Transverse colon (tissue), 4 donors: ENCODE measurements at regions not wholly inside any gene's neighbourhood (a gene's known extent, or its start where the extent isn't known, plus 50 kb on each side); places are given as distances from the start of the nearest gene placed in this dataset.

ENCODE experiments used
- DNase-seq: peaks from one replicate; pipeline ENCODE4 v3.0.0-alpha.2; 2019
- H3K27ac ChIP-seq, 4 donors: fragments of 200-600 bp; sonication (generic); 2 replicates each; pipeline ENCODE4 v1.5.1; 2016 to 2018; ENCODE audit warnings: inconsistent platforms in 4 of 4
- H3K27me3 ChIP-seq: fragments of 200-600 bp; sonication (generic); 2 replicates; pipeline ENCODE4 v1.5.1; 2017; ENCODE audit warnings: inconsistent platforms
- H3K36me3 ChIP-seq, 4 donors: fragments of 200-600 bp; sonication (generic); 2 replicates each; pipeline ENCODE4 v1.5.1; 2017 to 2019; ENCODE audit warnings: inconsistent platforms in 4 of 4
- H3K4me1 ChIP-seq, 4 donors: fragments of 200-600 bp; sonication (generic); 2 replicates each; pipeline ENCODE4 v1.5.1; 2017 to 2020; ENCODE audit warnings: inconsistent platforms in 4 of 4
- H3K4me3 ChIP-seq, 4 donors: fragments of 200-600 bp; sonication (generic); 1 replicate in 1 of 4; 2 replicates in 3 of 4; pipeline versions ENCODE4 v1.5.1 to v1.6.1; 2017 to 2019; ENCODE audit warnings: inconsistent platforms in 4 of 4
- H3K9me3 ChIP-seq, 2 donors: fragments of 200-600 bp; sonication (generic); 2 replicates each; pipeline ENCODE4 v1.5.1; 2017 to 2019; ENCODE audit warnings: inconsistent platforms in 2 of 2
- CTCF ChIP-seq, 5 experiments: fragments of 200-600 bp in 3 of 5; fragments of 450-650 bp in 2 of 5; sonication (generic) in 3 of 5; IDR thresholded peaks; 1 replicate in 2 of 5; 2 replicates in 3 of 5; pipeline ENCODE4 v1.5.1; 2016 to 2017; ENCODE audit warnings: antibody characterized with exemption in 5 of 5, inconsistent platforms in 3 of 5, mild to moderate bottlenecking in 2 of 5, moderate library complexity in 1 of 5
- EP300 ChIP-seq: sonication (generic); formaldehyde crosslinking; IDR thresholded peaks from one replicate; pipeline ENCODE4 v1.6.1; 2017; ENCODE audit warnings: antibody characterized with exemption, low read depth
- POLR2A ChIP-seq: fragments of 450-650 bp; IDR thresholded peaks from one replicate; pipeline ENCODE4 v1.6.1; 2016; ENCODE audit warnings: antibody characterized with exemption, mild to moderate bottlenecking, moderate library complexity
- POLR2AphosphoS5 ChIP-seq, 3 donors: sonication (generic); formaldehyde crosslinking; IDR thresholded peaks; one replicate each; pipeline ENCODE4 v1.6.1; 2016; ENCODE audit warnings: antibody characterized with exemption in 3 of 3
- WGBS, 2 donors: methylation state at CpG; one replicate each; pipeline ENCODE4 v1.1.5; 2018; ENCODE audit warnings: low coverage in 1 of 2; 5-methylcytosine and 5-hydroxymethylcytosine counted together
- in situ Hi-C, 4 donors: fragments of 200-750 bp; cut with MboI; loops; one replicate each; pipeline versions ENCODE4 v1.15.0 to v1.15.1; 2017; ENCODE audit warnings: low sequenced_read_pairs in 3 of 4, low pct_ligation_motif_present in 1 of 4, low pct_unique_long_range_greater_than_20kb in 1 of 4
- intact Hi-C: fragments of 100-400 bp; cut with DNase I; formaldehyde crosslinking; loops from one replicate; pipeline ENCODE4 v1.15.1; 2023; ENCODE audit warnings: low total_unique reads

- TF ChIP-seq EP300 (no peak), CTCF (IDR thresholded peaks at IDR 0.05) (no peak), POLR2AphosphoS5 (IDR thresholded peaks at IDR 0.05) (no peak), POLR2A (no peak)
- WGBS, 2 donors: 14 to 58% methylated on average over 1 to 6 of the region's 6 CpGs
- no peak for DNase-seq
- no peaks in the 10 kb centered on the region for H3K4me1 ChIP-seq
- H3K27me3 ChIP-seq: no peaks in the 10 kb centered on the region
- H3K9me3 ChIP-seq: no peaks in the 10 kb centered on the region
- intact Hi-C loops (no loop called here), in situ Hi-C loops (no loop called here)
- H3K36me3 ChIP-seq: no peaks in the 10 kb centered on the region
- H3K27ac ChIP-seq: no peak overlapping the region
- H3K4me3 ChIP-seq: no peak overlapping the region
Measured at GRCh38 chr17:34727601-34728000, 148.2 kb downstream of the TMEM132E start.

- Histone ChIP-seq H3K36me3 (no peaks in the 10 kb centered on the region), H3K9me3 (no peaks in the 10 kb centered on the region), H3K27ac (no peak overlapping the region), H3K27me3 (no peaks in the 10 kb centered on the region), H3K4me1 (no peaks in the 10 kb centered on the region), H3K4me3 (no peak overlapping the region)
- 80 to 87% methylated on average over 4 to 6 of the region's 6 CpGs for WGBS, 2 donors
- TF ChIP-seq POLR2AphosphoS5 (IDR thresholded peaks at IDR 0.05): no peak
- no peak for TF ChIP-seq EP300
- TF ChIP-seq POLR2A: no peak
- no peak for TF ChIP-seq CTCF (IDR thresholded peaks at IDR 0.05)
- intact Hi-C loops: no loop called here
- DNase-seq: no peak
- in situ Hi-C loops: no loop called here
Measured at GRCh38 chr17:34726536-34727384, 147.4 kb downstream of the TMEM132E start.

GRCh38 chr17:34725725-34726124, 146.3 kb downstream of the TMEM132E start:
- in situ Hi-C loops (no loop called here), intact Hi-C loops (no loop called here)
- H3K4me3 ChIP-seq: no peak overlapping the region
- TF ChIP-seq EP300 (no peak), POLR2A (no peak), CTCF (IDR thresholded peaks at IDR 0.05) (no peak), POLR2AphosphoS5 (IDR thresholded peaks at IDR 0.05) (no peak)
- H3K27me3 ChIP-seq: no peaks in the 10 kb centered on the region
- no peaks in the 10 kb centered on the region for H3K36me3 ChIP-seq
- no peak for DNase-seq
- no peaks in the 10 kb centered on the region for H3K9me3 ChIP-seq
- no peak overlapping the region for H3K27ac ChIP-seq
- 44% methylated on average over 3 of the region's 3 CpGs; no CpG with 5 or more reads in 1 of the 2 donors for WGBS, 2 donors
- no peaks in the 10 kb centered on the region for H3K4me1 ChIP-seq

DNA sequence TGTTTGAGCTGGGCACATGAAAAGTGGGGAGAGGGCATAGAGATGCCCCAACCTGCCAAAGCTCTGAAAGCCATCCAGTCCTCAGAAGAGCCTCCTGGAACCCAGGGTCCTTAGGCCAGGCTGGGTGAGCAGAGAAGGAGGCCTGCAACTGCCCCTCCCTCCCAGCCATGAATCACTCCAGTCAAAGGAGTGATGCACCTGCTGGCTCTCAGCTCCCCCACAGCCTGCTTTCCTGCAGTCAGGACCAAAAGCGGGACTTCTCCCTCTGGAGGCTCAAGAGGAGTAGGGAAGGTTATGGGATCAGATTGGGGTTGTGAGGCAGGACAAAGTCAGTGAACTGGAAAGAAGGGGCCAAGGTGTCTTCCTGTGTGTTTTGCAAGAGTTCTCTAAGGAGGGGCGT, 145.6 kb downstream of the TMEM132E start:
- in situ Hi-C loops (no loop called here), intact Hi-C loops (no loop called here)
- WGBS, 2 donors: 57% methylated on average over 2 of the region's 2 CpGs; no CpG with 5 or more reads in 1 of the 2 donors
- Histone ChIP-seq H3K9me3 (no peaks in the 10 kb centered on the region), H3K4me1 (no peaks in the 10 kb centered on the region), H3K4me3 (no peak overlapping the region), H3K27me3 (no peaks in the 10 kb centered on the region), H3K27ac (no peak overlapping the region), H3K36me3 (no peaks in the 10 kb centered on the region)
- no peak for TF ChIP-seq CTCF (IDR thresholded peaks at IDR 0.05)
- no peak for TF ChIP-seq POLR2AphosphoS5 (IDR thresholded peaks at IDR 0.05)
- TF ChIP-seq EP300: no peak
- no peak for TF ChIP-seq POLR2A
- DNase-seq: no peak
